OCI-LY3 (cell line): ENCODE measurements at regions not wholly inside any gene's neighbourhood (a gene's known extent, or its start where the extent isn't known, plus 50 kb on each side); places are given as distances from the start of the nearest gene placed in this dataset.

Source experiments
- CTCF ChIP-seq: fragments of 200-600, 300-600 bp; sonication (generic); IDR thresholded peaks from 2 replicates; pipeline ENCODE4 v1.5.1; 2014; ENCODE audit warnings: antibody characterized with exemption, low read length, low read depth
- EZH2phosphoT487 ChIP-seq: fragments of 200-600 bp; shearing (Covaris generic); IDR thresholded peaks from 2 replicates; pipeline ENCODE4 v1.6.1; 2018; ENCODE audit warnings: antibody characterized with exemption, mixed run types, low read depth

GRCh38 chr12:125577334-125577733 lies 512.1 kb downstream of the AACS start:
- TF ChIP-seq CTCF: no peak
- no peak for TF ChIP-seq EZH2phosphoT487
